Prostate gland (tissue), 2 donors: ENCODE measurements at regions not wholly inside any gene's neighbourhood (a gene's known extent, or its start where the extent isn't known, plus 50 kb on each side); places are given as distances from the start of the nearest gene placed in this dataset.

ENCODE experiments used
- POLR2AphosphoS5 ChIP-seq: sonication (generic); formaldehyde crosslinking; IDR thresholded peaks from one replicate; pipeline ENCODE4 v1.6.1; 2017; ENCODE audit warnings: antibody characterized with exemption
- TF ChIP-seq, protein P1 (sequence below), 4 experiments: fragments of 200-600 bp in 2 of 4; fragments of 450-650 bp in 2 of 4; sonication (generic) in 2 of 4; IDR thresholded peaks; 1 replicate in 3 of 4; 2 replicates in 1 of 4; pipeline ENCODE4 v1.5.1; 2016 to 2019; ENCODE audit warnings: antibody characterized with exemption in 4 of 4, mild to moderate bottlenecking in 2 of 4, moderate library complexity in 2 of 4

GRCh38 chr13:47556703-47557102, 444.4 kb downstream of the SUCLA2 start:
- TF ChIP-seq, protein P1, sequence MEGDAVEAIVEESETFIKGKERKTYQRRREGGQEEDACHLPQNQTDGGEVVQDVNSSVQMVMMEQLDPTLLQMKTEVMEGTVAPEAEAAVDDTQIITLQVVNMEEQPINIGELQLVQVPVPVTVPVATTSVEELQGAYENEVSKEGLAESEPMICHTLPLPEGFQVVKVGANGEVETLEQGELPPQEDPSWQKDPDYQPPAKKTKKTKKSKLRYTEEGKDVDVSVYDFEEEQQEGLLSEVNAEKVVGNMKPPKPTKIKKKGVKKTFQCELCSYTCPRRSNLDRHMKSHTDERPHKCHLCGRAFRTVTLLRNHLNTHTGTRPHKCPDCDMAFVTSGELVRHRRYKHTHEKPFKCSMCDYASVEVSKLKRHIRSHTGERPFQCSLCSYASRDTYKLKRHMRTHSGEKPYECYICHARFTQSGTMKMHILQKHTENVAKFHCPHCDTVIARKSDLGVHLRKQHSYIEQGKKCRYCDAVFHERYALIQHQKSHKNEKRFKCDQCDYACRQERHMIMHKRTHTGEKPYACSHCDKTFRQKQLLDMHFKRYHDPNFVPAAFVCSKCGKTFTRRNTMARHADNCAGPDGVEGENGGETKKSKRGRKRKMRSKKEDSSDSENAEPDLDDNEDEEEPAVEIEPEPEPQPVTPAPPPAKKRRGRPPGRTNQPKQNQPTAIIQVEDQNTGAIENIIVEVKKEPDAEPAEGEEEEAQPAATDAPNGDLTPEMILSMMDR (IDR thresholded peaks at IDR 0.05) = no peak
- TF ChIP-seq POLR2AphosphoS5 = no peak
